Coronary artery (tissue), 2 donors: ENCODE measurements at regions not wholly inside any gene's neighbourhood (a gene's known extent, or its start where the extent isn't known, plus 50 kb on each side); places are given as distances from the start of the nearest gene placed in this dataset.

Source experiments
- DNase-seq: peaks from one replicate; pipeline ENCODE4 v3.0.0-alpha.2; 2017; ENCODE audit warnings: low spot score
- H3K27ac ChIP-seq, 2 donors: fragments of 200-600 bp; sonication (generic); one replicate each; pipeline ENCODE4 v1.5.1; 2016 to 2019
- H3K4me3 ChIP-seq: fragments of 200-600 bp; sonication (generic); 2 replicates; pipeline ENCODE4 v1.5.1; 2016; ENCODE audit warnings: mild to moderate bottlenecking, moderate library complexity
- TF ChIP-seq, protein P1 (sequence below): fragments of 200-600 bp; sonication (generic); IDR thresholded peaks from one replicate; pipeline ENCODE4 v1.5.1; 2019; ENCODE audit warnings: antibody characterized with exemption

DNA sequence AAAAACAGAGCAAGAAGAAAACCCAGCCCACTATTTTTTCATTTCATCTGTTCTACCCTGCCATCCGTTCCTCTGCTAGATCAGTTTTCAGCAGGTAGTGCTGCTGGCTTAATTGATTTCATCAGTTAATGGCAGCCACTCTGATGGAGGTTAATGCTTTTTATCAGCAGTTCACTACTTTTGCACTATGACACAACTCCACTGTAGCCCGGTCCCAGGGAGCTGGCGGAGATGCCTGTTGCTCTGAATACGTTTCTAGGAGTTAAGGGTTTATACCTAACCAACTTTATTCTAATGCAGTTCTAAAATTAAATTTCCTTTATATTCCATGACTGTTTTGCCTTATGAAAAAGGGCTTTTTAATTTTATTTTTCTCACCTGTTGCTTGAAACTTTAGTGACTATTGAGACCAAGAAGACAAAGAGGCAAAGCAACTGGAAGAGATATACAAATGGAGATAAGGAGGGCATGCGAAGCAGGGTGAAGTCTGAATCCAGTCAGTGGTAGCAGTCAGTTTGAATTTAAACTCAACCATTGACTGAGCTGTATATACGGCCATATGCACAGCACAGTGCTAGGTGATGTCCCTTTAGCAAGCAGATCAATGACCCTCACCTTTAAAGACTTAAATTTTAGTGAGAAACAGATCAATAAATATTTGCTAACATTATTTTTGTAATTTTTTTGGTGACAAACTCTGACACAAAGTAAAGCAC lies 477.9 kb downstream of the LMO4 start:
- no peak overlapping the region for H3K27ac ChIP-seq
- DNase-seq = no peak
- H3K4me3 ChIP-seq = peak overlapping the region; percentile 32
- TF ChIP-seq, protein P1, sequence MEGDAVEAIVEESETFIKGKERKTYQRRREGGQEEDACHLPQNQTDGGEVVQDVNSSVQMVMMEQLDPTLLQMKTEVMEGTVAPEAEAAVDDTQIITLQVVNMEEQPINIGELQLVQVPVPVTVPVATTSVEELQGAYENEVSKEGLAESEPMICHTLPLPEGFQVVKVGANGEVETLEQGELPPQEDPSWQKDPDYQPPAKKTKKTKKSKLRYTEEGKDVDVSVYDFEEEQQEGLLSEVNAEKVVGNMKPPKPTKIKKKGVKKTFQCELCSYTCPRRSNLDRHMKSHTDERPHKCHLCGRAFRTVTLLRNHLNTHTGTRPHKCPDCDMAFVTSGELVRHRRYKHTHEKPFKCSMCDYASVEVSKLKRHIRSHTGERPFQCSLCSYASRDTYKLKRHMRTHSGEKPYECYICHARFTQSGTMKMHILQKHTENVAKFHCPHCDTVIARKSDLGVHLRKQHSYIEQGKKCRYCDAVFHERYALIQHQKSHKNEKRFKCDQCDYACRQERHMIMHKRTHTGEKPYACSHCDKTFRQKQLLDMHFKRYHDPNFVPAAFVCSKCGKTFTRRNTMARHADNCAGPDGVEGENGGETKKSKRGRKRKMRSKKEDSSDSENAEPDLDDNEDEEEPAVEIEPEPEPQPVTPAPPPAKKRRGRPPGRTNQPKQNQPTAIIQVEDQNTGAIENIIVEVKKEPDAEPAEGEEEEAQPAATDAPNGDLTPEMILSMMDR = no peak

- no peak for DNase-seq
- no peak overlapping the region for H3K27ac ChIP-seq
- no peak overlapping the region for H3K4me3 ChIP-seq
- TF ChIP-seq, protein P1 = no peak
Observed at GRCh38 chr1:87810166-87810565, 481.5 kb downstream of the LMO4 start.

GRCh38 chr1:87812871-87813577 lies 484.3 kb downstream of the LMO4 start:
- no peak for DNase-seq
- Histone ChIP-seq H3K4me3 (no peak overlapping the region), H3K27ac (no peak overlapping the region)
- TF ChIP-seq, protein P1 = no peak

GRCh38 chr1:87814573-87814972 lies 485.9 kb downstream of the LMO4 start:
- TF ChIP-seq, protein P1 = no peak
- no peak overlapping the region for H3K27ac ChIP-seq
- no peak for DNase-seq
- H3K4me3 ChIP-seq = no peak overlapping the region

DNA sequence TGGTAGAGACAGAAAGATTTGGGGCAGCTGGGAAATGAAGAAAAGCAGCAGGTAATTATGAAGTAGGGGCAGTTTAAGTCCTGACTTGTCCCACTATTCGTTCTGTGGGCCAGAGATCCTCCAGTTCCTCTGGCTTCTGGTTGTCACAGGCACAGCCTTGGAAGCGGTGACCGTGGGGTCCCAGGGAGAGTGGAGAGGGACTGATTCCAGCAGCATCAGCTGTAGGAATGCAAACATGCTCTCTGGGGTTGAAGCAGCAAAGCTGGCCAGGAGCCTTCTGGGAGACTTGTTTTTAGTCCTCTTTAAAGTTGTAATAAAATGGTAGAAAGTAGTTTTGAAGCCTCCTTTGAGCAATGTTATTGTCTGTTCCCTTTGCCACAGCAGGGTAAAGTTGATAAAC lies 488.0 kb downstream of the LMO4 start:
- no peak overlapping the region for H3K4me3 ChIP-seq
- no peak for DNase-seq
- TF ChIP-seq, protein P1 = no peak
- no peak overlapping the region for H3K27ac ChIP-seq

DNA sequence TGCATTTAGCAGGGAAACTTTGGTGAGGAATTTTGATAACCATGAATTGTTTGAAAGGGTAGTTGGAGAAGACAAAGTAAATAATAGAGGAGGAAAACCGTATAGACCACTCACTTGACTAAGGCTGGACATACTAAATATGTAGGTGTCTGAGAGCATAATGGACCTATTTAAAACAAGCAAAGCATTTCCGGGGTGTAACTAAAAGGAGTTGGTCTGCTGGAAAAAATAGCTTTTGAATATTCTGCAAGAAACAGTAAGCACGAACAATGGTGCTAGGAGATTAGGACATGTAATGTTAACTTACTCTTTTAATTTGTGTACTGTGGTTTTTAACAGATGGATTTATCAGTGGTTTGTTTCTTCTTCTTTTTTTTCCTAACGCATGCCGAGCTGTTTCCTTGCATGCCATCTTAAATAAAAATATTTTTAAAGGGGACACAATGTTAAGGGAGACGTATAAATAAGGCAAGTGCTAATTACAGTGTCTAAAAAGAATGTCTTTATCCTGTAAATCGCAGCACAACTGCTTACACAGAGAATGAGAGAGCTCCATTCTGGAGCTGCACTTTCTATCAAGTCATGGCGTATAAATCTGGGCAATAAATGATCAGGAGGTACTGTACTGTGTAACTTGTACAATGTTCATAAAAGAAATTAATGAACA lies 492.1 kb downstream of the LMO4 start:
- no peak for DNase-seq
- H3K27ac ChIP-seq = no peak overlapping the region
- TF ChIP-seq, protein P1 = no peak
- no peak overlapping the region for H3K4me3 ChIP-seq
